Ovary (tissue), 7 donors: ENCODE measurements at regions not wholly inside any gene's neighbourhood (a gene's known extent, or its start where the extent isn't known, plus 50 kb on each side); places are given as distances from the start of the nearest gene placed in this dataset.

Experiments
- DNase-seq, 5 donors: peaks; one replicate each; pipeline ENCODE4 v3.0.0-alpha.2; 2019 to 2020
- H3K27ac ChIP-seq, 2 donors: fragments of 200-600 bp; one replicate each; pipeline versions ENCODE4 v1.5.1 to v1.8.0; 2019 to 2022
- H3K27me3 ChIP-seq: fragments of 200-600 bp; one replicate; pipeline ENCODE4 v1.8.0; 2022
- H3K36me3 ChIP-seq: fragments of 200-600 bp; sonication (generic); one replicate; pipeline ENCODE4 v1.5.1; 2019
- H3K4me1 ChIP-seq: one replicate; pipeline ENCODE4 v1.8.1; 2013; ENCODE audit warnings: mild to moderate bottlenecking, moderate library complexity; ENCODE audit not compliant: insufficient read depth
- H3K4me3 ChIP-seq: fragments of 200-600 bp; sonication (generic); one replicate; pipeline ENCODE4 v1.5.1; 2017
- H3K9me3 ChIP-seq, 2 donors: fragments of 200-600 bp in 1 of 2; sonication (generic) in 1 of 2; one replicate each; pipeline versions ENCODE4 v1.5.1 to v1.8.1; 2013 to 2019; ENCODE audit warnings: mild to moderate bottlenecking in 1 of 2, moderate library complexity in 1 of 2
- CTCF ChIP-seq, 3 donors: fragments of 450-650 bp in 2 of 3; fragments of 200-600 bp in 1 of 3; IDR thresholded peaks; one replicate each; pipeline versions ENCODE4 v1.5.1 to v1.8.0; 2016 to 2022; ENCODE audit warnings: antibody characterized with exemption in 3 of 3, mild to moderate bottlenecking in 1 of 3
- EP300 ChIP-seq: sonication (generic); formaldehyde crosslinking; IDR thresholded peaks from one replicate; pipeline ENCODE4 v1.6.1; 2017; ENCODE audit warnings: antibody characterized with exemption
- POLR2A ChIP-seq: fragments of 450-650 bp; IDR thresholded peaks from one replicate; pipeline ENCODE4 v1.6.1; 2017; ENCODE audit warnings: antibody characterized with exemption, mild to moderate bottlenecking, moderate library complexity
- WGBS, 3 donors: extraction: QIAGEN DNeasy Blood & Tissue Kit in 1 of 3; methylation state at CpG; one replicate each; pipeline versions ENCODE4 v1.1.5 to v1.1.7; 2013 to 2017; 5-methylcytosine and 5-hydroxymethylcytosine counted together
- intact Hi-C, 4 donors: fragments of 100-400 bp; cut with DNase I; formaldehyde crosslinking; loops; one replicate each; pipeline versions ENCODE4 v1.11.0 to v1.15.1; 2022 to 2023
- donor health status: DM: no; HTN: no; CAD: no; lungs with moderate emphysema.
- donor health status: DM: no; HTN: no; CAD: no.
- donor health status: Bipolar disorder and iron deficiency.
- donor health status: DM: no; HTN: no; CAD: no.
- donor health status: DM: yes; HTN: yes; CAD: no.

- no peak overlapping the region for H3K4me3 ChIP-seq
- intact Hi-C loops = no loop called here
- no peaks in the 10 kb centered on the region for H3K9me3 ChIP-seq
- H3K27me3 ChIP-seq = no peaks in the 10 kb centered on the region
- no peak for TF ChIP-seq EP300
- TF ChIP-seq CTCF (IDR thresholded peaks at IDR 0.05) = no peak
- TF ChIP-seq POLR2A = no peak
- no peaks in the 10 kb centered on the region for H3K4me1 ChIP-seq
- no peaks in the 10 kb centered on the region for H3K36me3 ChIP-seq
- DNase-seq = no peak
- 90 to 94% (median 94%) methylated on average over 12 of the region's 12 CpGs for WGBS, 3 donors
- H3K27ac ChIP-seq = no peak overlapping the region
Observed at GRCh38 chr11:25650319-25650718, 681.6 kb upstream of the ANO3 start.

GRCh38 chr11:25655636-25656035 is 676.3 kb upstream of the ANO3 start:
- no peak for DNase-seq
- Histone ChIP-seq H3K27me3 (no peaks in the 10 kb centered on the region), H3K36me3 (no peaks in the 10 kb centered on the region), H3K27ac (no peak overlapping the region), H3K4me1 (no peaks in the 10 kb centered on the region), H3K9me3 (no peaks in the 10 kb centered on the region), H3K4me3 (no peak overlapping the region)
- intact Hi-C loops = no loop called here
- 60 to 73% (median 66%) methylated on average over 2 of the region's 2 CpGs for WGBS, 3 donors
- TF ChIP-seq EP300 = no peak
- TF ChIP-seq CTCF (IDR thresholded peaks at IDR 0.05) = no peak
- no peak for TF ChIP-seq POLR2A

- no peaks in the 10 kb centered on the region for H3K4me1 ChIP-seq
- no peaks in the 10 kb centered on the region for H3K9me3 ChIP-seq
- TF ChIP-seq CTCF (IDR thresholded peaks at IDR 0.05) (no peak), POLR2A (no peak), EP300 (no peak)
- no peaks in the 10 kb centered on the region for H3K36me3 ChIP-seq
- 18 to 30% (median 23%) methylated on average over 2 of the region's 2 CpGs for WGBS, 3 donors
- intact Hi-C loops = no loop called here
- no peak for DNase-seq
- H3K27ac ChIP-seq = no peak overlapping the region
- no peak overlapping the region for H3K4me3 ChIP-seq
- H3K27me3 ChIP-seq = no peaks in the 10 kb centered on the region
Observed at GRCh38 chr11:25658916-25659315, 673.0 kb upstream of the ANO3 start.

GRCh38 chr11:25659706-25660105 is 672.2 kb upstream of the ANO3 start:
- H3K4me1 ChIP-seq = no peaks in the 10 kb centered on the region
- WGBS, 3 donors = 62 to 63% (median 62%) methylated on average over 3 of the region's 3 CpGs
- H3K27ac ChIP-seq = no peak overlapping the region
- intact Hi-C loops = no loop called here
- no peaks in the 10 kb centered on the region for H3K9me3 ChIP-seq
- H3K4me3 ChIP-seq = no peak overlapping the region
- no peak for DNase-seq
- H3K36me3 ChIP-seq = no peaks in the 10 kb centered on the region
- H3K27me3 ChIP-seq = no peaks in the 10 kb centered on the region
- no peak for TF ChIP-seq EP300
- no peak for TF ChIP-seq POLR2A
- no peak for TF ChIP-seq CTCF (IDR thresholded peaks at IDR 0.05)

- Histone ChIP-seq H3K27ac (no peak overlapping the region), H3K27me3 (no peaks in the 10 kb centered on the region), H3K4me1 (no peaks in the 10 kb centered on the region), H3K4me3 (no peak overlapping the region), H3K9me3 (no peaks in the 10 kb centered on the region), H3K36me3 (no peaks in the 10 kb centered on the region)
- DNase-seq = no peak
- intact Hi-C loops = no loop called here
- TF ChIP-seq EP300 (no peak), CTCF (IDR thresholded peaks at IDR 0.05) (no peak), POLR2A (no peak)
- 85 to 93% (median 88%) methylated on average over 1 of the region's 1 CpG for WGBS, 3 donors
Observed at GRCh38 chr11:25667871-25668270, 664.1 kb upstream of the ANO3 start.
